GM18505 (cell line): ENCODE measurements at regions not wholly inside any gene's neighbourhood (a gene's known extent, or its start where the extent isn't known, plus 50 kb on each side); places are given as distances from the start of the nearest gene placed in this dataset.

Experiments used
- ATAC-seq: cut with Tn5 transposase; IDR thresholded peaks from one replicate; pipeline ENCODE4 v1.9.1; 2021; ENCODE audit not compliant: unreplicated experiment
- POLR2A ChIP-seq: IDR thresholded peaks from 4 replicates; pipeline ENCODE4 v1.6.1; 2011; ENCODE audit warnings: borderline replicate concordance; ENCODE audit not compliant: insufficient read depth, insufficient read length; ENCODE audit errors: extremely low read depth

DNA sequence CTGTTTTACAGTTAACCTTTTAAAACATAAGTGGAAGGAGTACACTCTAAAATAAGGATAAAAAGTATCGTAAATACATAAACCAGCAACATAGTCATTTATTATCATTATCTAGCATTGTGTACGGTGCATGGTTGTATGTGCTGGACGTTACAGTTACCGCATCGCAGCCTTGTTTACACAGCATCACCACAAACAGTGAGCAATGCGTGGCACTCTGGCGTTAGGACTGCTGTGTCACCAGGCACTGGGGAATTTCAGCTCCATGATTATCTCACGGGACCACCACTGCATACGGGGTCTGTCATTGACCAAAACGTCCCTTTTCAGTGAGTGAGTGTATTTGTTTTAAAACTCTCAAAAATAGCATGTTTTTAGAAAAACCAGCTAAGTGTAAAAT is 103.0 kb upstream of the SNTG2 start:
- no peak for TF ChIP-seq POLR2A
- no peak for ATAC-seq

DNA sequence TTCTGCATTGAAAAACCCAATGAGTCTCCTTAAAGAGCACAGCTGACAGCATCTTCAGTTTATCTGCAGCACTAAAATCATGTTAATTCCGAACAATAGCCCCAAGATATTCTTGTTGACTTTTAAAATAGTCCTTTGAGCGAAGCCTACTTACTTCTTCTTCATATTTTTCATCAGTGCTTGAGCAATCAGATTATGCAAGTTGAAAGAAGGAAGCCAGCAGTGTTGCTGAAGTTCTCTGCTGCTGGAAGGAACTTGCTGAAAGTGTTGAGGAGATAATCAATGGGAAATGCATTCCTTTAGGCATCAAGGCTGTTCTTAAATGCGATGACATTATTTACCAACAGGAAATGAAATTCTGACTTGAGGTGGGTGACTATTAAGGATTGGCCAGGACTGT is 105.9 kb upstream of the SNTG2 start:
- TF ChIP-seq POLR2A, result no peak
- ATAC-seq, result no peak

DNA sequence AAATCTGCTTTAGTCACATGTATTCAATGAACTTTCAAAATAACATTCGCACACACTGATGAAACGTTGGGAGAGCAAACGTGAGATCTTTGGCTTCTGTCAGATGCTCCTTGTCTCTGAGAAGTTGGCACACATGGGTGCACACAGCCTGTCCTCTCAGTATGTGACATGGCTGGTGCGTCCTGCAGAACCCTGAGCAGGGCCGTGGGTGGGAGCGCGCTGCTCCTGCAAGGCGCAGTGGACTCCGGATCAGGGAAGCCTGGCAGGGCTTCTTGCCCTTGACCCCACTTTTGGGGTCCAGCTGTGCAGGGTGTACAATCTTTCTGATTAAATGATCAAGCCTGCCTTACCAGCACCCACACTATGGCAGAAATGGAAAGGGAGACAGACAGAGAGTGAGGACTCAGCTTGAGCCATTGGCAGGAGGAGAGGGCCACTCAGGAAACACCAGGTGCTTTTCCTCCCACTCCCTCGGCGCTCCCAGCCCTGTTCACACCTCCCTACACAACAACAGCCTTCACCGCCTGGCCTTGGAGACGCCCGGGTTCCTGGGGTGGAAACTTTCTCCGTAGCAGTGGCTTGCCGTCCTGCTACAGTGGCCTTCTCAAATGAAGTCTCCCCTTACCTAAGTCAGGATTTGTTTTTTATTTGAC is 108.4 kb upstream of the SNTG2 start:
- ATAC-seq, result no peak
- TF ChIP-seq POLR2A, result no peak

DNA sequence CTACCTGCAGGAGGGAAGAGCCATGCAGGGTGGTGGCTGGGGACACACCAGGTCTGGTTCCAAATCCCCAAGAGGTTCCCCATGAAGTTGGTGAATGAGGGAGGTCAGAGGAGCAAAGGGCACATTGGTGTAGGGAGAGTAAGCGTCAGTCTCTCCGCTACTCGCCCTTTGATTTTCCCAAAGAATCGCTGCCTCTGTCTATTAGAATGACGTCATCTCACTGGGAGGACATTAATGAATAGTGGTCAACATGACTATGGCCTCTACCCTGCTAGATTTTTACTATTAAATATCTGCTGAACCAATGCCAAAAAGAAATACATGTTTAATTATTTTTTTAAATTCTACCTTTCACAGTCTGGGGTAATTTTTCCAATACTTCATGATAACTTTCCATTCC is 109.6 kb upstream of the SNTG2 start:
- TF ChIP-seq POLR2A, result no peak
- ATAC-seq, result no peak

DNA sequence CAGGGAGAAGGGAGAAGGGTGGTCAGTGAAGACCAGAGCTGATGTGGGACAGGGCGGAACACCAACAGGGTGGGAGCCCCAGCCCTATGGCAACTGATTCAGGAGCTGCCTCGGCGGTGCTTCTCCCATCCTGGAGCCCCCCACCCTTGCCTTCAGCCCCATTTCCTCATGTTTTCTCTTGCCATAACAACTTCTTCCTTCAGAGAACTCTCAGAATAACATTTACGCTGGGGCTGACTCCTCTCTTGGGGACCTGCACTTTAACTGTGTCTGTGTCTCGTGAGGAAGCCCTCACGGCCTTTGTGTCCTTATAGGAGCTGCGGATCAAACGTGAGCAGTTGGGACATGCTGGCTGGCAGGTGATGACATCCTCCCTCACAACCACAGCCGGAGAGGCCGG is 116.4 kb upstream of the SNTG2 start:
- ATAC-seq, result no peak
- no peak for TF ChIP-seq POLR2A

DNA sequence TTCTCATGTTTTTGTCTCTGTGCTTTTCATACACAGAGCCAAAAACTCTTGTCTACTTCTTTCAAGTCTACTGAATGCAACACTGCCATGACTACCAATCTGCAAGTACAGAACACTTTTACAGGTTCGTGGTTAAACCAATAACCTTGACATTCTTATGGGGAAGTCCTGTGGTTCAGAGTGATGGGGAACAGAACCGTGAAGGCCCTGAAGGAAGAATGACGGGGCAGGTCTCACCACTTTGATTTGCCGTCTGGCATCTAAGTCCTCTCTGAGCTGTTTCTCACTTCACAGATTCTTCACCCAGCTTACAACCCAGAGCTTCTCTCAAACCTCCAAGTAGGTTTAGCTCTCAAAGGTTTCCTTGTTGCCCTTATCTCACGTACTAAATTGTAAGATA is 117.5 kb upstream of the SNTG2 start:
- ATAC-seq, result no peak
- no peak for TF ChIP-seq POLR2A

DNA sequence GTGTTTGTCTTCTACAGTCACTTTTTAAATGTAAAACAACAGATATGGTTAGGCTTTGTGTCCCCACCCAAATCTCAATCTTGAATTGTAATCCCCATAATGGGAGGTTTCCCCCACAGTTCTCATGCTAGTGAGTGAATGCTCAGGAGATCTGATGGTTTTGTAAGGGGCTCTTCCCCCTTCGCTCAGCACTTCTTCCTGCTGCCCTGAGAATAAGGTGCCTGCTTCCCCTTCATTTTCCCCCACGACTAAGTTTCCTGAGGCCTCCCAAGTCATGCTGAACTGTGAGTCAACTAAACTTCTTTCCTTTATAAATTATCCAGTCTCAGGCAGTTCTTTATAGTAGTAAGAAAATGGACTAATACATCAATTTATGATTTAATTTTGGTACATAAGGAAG is 118.0 kb upstream of the SNTG2 start:
- no peak for ATAC-seq
- no peak for TF ChIP-seq POLR2A

DNA sequence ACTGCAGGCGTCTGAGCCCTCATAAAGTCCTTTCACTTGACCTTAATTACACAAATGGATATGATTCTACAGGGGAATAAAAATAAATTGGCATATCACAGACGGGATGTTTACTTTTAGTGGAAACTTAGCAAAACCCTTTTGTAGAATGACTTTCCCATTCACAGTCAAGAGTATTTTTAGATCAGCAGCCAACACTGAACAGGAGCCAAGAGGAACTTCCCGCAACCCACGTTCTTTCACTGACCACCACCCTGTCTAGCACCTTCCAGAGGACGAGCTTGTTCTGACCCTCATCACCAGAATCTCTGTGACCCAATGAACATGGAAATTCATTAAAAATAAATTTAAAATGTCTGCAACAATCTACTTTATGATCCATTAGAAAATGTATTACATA is 119.0 kb upstream of the SNTG2 start:
- no peak for TF ChIP-seq POLR2A

DNA sequence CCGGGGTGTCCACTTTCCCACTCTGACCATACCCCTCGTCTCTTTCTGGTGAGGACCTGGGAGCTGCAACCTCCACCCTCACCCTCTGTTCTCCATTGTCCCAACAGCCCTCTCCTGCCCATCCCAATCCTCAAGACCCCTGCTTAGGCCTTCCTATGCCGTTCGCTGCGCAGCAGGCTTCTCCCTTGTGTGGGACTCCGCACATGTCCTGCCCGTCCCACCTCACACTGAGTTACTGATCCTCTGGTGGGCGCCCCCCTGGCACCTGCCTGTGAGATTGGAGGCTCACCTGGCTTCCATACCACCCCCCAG is 119.5 kb upstream of the SNTG2 start:
- ATAC-seq, result no peak
- TF ChIP-seq POLR2A, result no peak

More for the DNA sequence above, 119.0 kb upstream of the SNTG2 start:
- no peak for ATAC-seq

DNA sequence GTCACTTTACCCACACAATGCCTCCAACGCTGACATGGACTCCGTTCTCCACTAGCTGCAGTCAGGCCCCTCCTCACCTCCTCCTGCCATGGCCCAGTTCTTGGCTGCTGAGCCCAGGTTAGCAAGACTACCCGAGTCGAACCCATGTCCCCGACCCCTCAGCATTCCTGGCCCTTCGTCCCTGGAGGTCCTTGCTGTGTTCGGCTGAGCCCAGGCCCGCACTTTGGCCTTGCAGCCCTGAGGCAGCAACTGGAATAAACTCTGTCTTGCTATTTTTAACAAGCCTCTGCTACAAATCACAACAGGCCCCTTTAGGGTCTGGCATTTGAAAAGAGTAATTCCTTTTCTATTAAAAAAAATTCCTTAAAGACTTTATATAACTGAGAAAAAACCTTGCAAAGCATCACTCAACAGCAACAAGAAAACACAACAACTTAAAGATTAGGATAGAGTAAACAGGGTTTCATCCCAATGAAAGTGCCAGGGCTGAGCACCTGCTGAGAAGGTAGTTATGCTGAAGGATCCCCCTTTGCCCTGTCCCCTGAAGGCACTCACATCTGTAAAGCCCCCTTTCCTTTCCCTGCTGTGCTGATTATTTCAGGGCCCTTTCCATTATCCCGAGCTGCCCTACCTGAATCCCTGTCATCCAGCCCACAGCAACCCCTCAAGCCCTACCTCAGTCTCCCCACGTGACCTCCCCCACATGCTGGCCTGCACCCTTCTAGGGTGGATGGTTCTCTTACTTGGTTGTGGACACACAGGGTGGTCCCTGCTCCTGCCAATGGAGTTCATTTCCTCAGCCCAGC is 120.0 kb upstream of the SNTG2 start:
- no peak for TF ChIP-seq POLR2A
- no peak for ATAC-seq

DNA sequence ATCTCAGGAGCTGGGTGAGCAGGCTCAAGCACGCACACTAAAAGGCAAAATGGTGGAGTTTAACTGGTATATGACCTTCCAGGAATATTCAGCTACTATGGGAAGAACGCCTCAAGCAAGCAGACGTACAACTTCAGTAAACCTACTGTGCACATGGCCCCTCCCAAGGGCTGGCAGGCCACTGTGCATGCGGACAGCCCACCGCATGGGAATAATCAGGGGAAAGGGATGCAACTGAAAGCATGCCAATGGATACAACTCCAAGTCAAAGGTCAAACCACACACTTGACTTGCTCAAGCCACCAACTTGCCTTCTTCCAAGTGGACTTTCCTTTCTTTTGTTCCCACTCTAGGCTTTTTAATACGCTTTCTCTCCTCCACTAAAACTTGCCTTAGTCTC is 121.6 kb upstream of the SNTG2 start:
- ATAC-seq, result no peak
- TF ChIP-seq POLR2A, result no peak

DNA sequence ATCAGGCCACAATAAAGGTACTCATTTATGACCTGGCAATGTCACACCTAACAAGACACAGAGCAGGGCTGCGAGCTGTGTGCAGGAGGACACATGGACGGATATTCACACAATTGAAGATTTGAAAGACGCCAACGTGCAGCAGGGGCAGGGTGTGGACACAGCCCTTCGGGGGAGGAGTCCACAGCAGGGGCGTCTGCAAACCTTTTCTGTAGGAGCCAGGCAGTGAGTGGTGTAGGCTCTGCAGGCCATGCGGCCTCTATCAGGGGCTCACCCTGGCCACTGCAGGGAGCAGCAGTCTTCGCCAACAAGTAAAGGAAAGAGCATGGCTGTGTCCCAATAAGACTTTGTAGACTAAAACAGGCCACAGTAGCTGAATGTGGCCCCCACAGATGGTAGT is 125.7 kb upstream of the SNTG2 start:
- no peak for TF ChIP-seq POLR2A
- ATAC-seq, result no peak

DNA sequence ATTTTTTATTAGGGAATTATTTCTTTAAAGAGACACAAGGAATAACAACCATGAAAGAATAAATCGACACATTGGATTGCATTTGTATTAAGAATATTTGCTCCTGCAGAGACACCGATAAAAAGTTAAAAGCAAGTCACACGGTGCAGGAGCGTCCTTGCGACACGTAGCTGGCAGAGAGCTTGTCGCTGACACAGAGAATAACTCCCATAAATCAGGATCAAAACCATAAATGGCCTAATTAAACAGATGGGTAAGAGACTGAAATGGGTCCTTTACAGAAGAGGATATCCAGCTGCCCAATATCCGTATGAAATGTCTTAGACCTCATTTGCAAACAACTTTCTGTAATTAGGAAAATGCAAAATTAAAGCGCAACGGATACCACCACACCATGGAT is 126.1 kb upstream of the SNTG2 start:
- ATAC-seq, result no peak
- TF ChIP-seq POLR2A, result no peak

DNA sequence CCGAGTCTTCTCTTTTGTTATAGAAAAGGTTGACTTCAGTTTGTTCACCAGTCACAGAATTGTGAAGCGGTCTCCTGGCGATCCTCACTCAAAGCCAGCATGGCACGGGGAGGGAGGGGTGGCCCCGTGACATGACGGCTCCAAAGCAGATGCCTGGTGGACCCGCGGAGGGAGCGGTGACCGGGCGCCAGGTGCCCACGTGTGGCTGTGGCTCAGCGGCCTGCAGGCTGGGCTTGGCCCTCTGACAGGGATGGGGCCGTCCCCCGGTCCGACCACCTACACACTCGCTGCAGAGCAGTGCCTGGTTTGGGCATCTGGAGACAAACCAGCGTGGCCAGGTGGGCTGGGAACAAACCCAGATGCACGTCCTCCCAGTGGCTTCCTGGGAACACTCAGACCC is 129.1 kb upstream of the SNTG2 start:
- ATAC-seq, result no peak
- TF ChIP-seq POLR2A, result no peak
